NOMO-1 treated with dmso at 0.1 percent for 144 hours (cell line): ENCODE measurements at regions not wholly inside any gene's neighbourhood (a gene's known extent, or its start where the extent isn't known, plus 50 kb on each side); places are given as distances from the start of the nearest gene placed in this dataset.

Experiments used
- DNase-seq: peaks from one replicate; lab custom pipeline; 2025; ENCODE audit not compliant: unreplicated experiment; lab: John Stamatoyannopoulos, UW

GRCh38 chr14:98700748-98701147 is 571.2 kb downstream of the BCL11B start:
- DNase-seq, result no peak

DNA sequence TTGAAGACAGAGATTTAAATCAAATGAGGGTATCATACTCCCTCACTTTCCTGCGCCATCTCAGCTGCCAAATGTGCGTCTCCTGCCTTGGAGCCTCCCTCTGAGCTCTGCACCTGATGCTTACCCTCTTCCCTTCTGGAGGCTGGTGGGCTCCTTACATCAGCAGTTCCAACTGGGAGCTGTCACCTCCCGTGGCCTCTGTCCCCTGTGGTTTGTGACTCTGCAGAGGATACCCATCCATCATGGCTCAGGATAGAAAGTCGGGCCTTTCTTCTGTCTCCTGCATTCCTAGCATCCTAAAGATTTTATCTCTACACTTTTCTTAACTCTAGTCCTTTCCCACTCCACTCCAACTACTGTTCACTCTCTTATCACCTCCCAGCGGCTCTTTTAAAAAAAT is 570.6 kb downstream of the BCL11B start:
- no peak for DNase-seq

GRCh38 chr14:98704441-98704840 is 567.6 kb downstream of the BCL11B start:
- peak; percentile 20 for DNase-seq

- no peak for DNase-seq
Measured at GRCh38 chr14:98705871-98706300, 566.1 kb downstream of the BCL11B start.

DNA sequence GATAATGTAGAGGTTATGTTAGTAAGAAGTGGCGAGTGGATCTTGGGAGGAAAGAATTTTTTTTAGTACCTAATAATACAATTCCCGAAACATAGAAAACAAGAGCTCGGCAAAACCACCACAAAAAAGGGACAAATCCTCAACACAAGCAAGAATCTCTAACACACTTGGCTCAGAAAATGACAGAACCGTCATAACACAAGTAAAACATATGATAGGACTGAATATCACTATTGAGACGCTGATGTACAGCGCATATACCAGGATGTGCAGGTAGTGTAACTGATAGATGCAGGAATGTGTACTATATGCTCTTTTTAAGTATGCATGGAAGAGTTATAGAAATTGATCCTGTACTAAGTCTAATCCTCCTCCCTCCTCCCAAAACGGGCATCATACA is 564.5 kb downstream of the BCL11B start:
- no peak for DNase-seq

- DNase-seq, result no peak
Measured at GRCh38 chr14:98708555-98708954, 563.4 kb downstream of the BCL11B start.

- no peak for DNase-seq
Measured at GRCh38 chr14:98711453-98711852, 560.5 kb downstream of the BCL11B start.

- DNase-seq, result no peak
Measured at GRCh38 chr14:98714626-98715425, 557.2 kb downstream of the BCL11B start.

- no peak for DNase-seq
Measured at GRCh38 chr14:98716133-98716532, 555.9 kb downstream of the BCL11B start.

DNA sequence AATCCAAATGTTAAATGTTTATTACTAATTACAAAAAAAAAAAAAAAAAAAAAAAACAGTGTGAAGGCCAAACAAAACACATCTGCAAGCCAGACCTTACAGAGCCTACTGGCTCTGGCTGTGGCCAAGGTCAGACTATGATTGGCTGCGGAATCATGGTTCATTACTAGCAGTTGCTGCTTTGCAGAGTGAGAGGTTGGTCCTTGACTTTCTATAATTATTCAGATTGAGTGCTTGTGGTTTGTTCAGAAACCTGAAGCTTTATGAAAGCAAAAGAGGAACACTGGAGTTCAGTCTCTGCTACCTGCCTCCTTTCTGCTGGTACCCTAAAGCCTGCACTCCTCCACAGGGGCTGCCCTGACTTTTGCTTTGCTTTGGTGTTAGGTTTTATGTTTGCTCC is 550.9 kb downstream of the BCL11B start:
- no peak for DNase-seq

DNA sequence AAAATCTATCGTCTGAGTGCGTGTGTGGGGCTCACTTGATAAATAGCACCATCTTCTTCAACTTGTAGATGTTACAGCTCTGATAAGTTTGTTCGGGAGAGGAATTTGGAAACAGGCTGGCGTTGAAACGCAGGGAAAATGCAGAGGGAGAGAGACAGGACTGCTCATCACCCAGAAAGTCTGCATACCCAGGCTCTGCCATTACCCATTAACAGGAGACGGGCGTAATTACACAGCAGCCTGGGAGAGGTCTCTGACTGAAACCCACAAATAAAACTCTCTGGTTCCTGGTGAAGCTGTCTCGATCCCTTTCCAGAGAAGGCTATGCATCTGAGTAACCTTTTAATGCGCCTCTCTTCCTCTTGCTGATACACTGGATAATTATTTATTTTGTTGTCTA is 547.3 kb downstream of the BCL11B start:
- DNase-seq, result no peak

- no peak for DNase-seq
Measured at GRCh38 chr14:98725191-98725590, 546.8 kb downstream of the BCL11B start.

DNA sequence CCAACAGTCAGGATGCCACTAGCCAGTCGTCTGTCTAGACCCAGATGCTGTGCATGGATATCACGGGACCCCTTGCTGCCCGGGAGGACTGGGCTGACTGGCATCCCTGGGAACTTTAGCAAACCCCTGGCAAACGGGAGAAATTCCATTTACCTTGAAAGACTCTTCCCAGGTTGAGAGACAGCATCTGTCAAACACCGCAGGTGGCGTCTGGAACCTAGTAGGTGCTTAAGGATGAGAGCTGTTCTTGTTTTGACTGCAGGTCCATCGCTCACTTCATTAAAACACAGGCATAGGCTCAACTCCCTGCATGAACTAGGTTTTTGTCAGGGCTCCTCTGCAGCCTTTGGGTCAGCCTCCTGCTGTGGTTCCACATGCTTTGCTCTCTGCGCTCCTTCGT is 546.3 kb downstream of the BCL11B start:
- no peak for DNase-seq

- DNase-seq, result no peak
Measured at GRCh38 chr14:98726585-98727405, 545.2 kb downstream of the BCL11B start.

- no peak for DNase-seq
Measured at GRCh38 chr14:98728024-98728423, 544.0 kb downstream of the BCL11B start.

- DNase-seq, result no peak
Measured at GRCh38 chr14:98728836-98729235, 543.2 kb downstream of the BCL11B start.

DNA sequence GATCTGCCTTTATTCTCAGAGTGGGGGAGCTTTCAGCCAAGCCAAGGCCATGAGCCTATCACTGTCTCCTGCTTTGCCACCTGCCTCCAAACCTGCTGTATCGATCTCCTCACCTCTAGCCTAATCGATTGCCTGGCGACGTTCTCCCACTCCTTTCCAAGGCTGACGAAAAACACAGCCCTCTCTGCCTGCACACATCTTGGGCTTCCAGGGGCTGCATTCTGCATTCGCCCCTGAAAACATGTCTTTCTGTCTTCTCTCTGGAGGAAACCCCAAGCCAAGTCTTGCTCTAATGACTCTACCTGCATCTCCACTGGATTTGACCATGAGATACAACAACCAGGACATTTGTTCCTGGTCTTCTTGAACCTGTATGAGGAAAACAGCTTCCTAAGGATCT is 540.7 kb downstream of the BCL11B start:
- no peak for DNase-seq

DNA sequence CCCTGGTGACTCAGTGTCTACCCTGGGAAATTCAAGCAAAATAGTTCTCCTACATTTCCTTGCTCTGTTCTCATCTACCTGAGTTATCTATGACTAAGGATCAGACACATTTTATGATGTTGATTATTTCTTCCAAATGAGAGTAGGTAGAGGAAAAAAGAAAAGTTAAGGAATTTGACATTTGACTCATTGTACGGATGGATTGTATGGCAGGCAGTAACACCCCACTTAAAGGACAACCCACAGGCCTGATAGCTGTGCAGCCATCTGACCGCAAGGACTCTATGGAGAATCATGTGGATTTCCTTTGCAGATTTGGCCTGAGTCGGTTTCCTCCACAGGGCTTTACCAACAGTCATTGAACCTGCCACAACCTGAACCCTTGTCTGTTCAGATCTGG is 540.3 kb downstream of the BCL11B start:
- DNase-seq, result no peak

DNA sequence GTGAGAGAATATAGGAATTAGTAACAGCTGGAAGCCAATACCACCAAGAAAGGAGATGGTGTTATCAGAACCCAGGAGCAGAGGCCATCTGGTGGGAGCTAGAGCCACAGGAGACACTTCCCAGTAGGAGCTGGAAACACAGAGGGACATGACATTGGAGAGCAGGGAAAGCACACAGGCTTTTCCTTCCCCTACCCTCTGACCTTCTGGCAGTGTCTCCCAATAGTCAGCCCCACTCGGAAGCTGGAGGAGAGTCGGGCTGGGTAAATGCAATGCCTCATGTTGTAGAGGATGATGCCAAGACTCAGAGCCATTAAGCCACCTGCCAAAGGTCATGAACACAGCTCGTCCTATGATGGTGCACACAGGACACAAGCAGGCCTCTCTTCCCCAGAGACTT is 538.5 kb downstream of the BCL11B start:
- DNase-seq, result no peak

- no peak for DNase-seq
Measured at GRCh38 chr14:98736701-98737338, 535.2 kb downstream of the BCL11B start.

DNA sequence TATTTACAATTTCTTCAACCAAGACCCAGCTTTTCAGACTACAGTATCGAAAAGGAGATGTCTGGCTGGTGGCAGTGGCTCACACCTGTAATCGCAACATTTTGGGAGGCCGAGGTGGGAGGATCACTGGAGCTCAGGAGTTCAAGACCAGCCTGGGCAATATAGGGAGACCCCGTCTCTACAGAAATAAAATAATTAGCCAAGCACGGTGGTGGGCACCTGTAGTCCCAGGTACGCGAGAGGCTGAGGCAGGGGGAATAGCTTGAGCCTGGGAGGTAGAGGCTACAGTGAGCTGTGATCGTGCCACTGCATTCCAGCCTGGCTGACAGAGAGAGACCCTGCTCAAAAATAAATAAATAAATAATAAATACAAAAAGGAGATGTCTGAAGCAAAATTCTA is 530.5 kb downstream of the BCL11B start:
- no peak for DNase-seq

DNA sequence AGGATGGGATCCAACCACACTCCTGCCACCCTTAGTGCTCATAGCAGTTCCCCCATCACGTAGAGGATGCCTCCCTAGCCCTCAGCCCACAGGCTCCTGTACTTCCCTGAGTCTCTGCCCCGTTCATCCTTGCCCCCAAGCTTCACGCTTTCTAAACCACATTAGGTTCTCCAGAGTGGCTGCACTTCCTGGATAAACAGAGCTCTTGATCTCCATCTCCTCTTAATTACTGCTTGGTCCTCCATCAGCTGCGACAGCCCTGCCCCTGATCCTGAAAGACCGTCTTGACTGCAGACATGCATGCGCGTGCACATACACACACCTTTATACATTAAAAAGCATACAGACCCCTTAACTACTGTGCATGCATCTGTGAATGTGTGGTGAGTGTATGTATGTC is 530.0 kb downstream of the BCL11B start:
- no peak for DNase-seq
